K562 (cell line): ENCODE measurements at regions not wholly inside any gene's neighbourhood (a gene's known extent, or its start where the extent isn't known, plus 50 kb on each side); places are given as distances from the start of the nearest gene placed in this dataset.

Experiments
- ATAC-seq: fragments of 200-7000 bp; cut with Tn5 transposase; 3 replicates; pipeline ENCODE4 v1.9.1; 2020; ENCODE audit warnings: moderate library complexity
- BruUV-seq: library from RNA; stranded (reverse); fragments of 400-500 nt; replicated peaks from 2 replicates; lab custom pipeline; 2021; lab: Mats Ljungman, UMichigan
- CTCF ChIA-PET: fragments of 300-600 bp; formaldehyde crosslinking; extraction: SDS; loops from one replicate; lab custom pipeline; 2021; ENCODE audit warnings: low intra/inter-chr PET ratio; lab: Yijun Ruan, JAX
- POLR2A ChIA-PET: fragments of 300-600, 350-650 bp; sonication (Branson Sonifier 250); formaldehyde crosslinking; extraction: SDS; loops from one replicate; lab custom pipeline; 2021; ENCODE audit warnings: antibody characterized with exemption, inconsistent platforms; lab: Yijun Ruan, JAX
- DNase-seq, 4 experiments: peaks; one replicate each; pipeline versions ENCODE4 v3.0.0 to v3.0.0-alpha.2; 2011 to 2018; ENCODE audit warnings: low spot score in 3 of 4, mixed read lengths in 3 of 4; ENCODE audit errors: extremely low read depth in 1 of 4
- FAIRE-seq: peaks from 2 replicates; lab custom pipeline; 2011; peaks lifted over from hg19 to GRCh38; lab: Jason Lieb, UNC
- H2AFZ ChIP-seq: 2 replicates; pipeline ENCODE4 v1.6.0; 2011; ENCODE audit warnings: low read depth, low read length, control low read depth, inconsistent platforms
- H3K27ac ChIP-seq: fragments of 200-600 bp; 3 replicates; pipeline ENCODE4 v1.8.0; 2011; ENCODE audit warnings: low read depth, mild to moderate bottlenecking, control low read depth, inconsistent platforms, low read length, moderate library complexity, mixed read lengths; ENCODE audit errors: extremely low read depth
- H3K27me3 ChIP-seq, 2 experiments: fragments of 300-600 bp in 1 of 2; 2 replicates in 1 of 2; 3 replicates in 1 of 2; pipeline versions ENCODE4 v1.6.0 to v1.8.0; 2011; ENCODE audit warnings: inconsistent platforms in 2 of 2, low read length in 2 of 2, mild to moderate bottlenecking in 1 of 2, mixed read lengths in 1 of 2, moderate library complexity in 1 of 2; ENCODE audit not compliant: control insufficient read depth in 2 of 2, insufficient read depth in 2 of 2
- H3K36me3 ChIP-seq: fragments of 300-600 bp; 3 replicates; pipeline ENCODE4 v1.8.0; 2011; ENCODE audit warnings: mild to moderate bottlenecking, low read length, inconsistent platforms; ENCODE audit not compliant: control insufficient read depth, insufficient read depth
- H3K4me1 ChIP-seq, 2 experiments: fragments of 200-600 bp in 1 of 2; replicated peaks in 1 of 2; 2 replicates in 1 of 2; 3 replicates in 1 of 2; pipeline versions ENCODE4 v1.5.1 to v1.8.0; 2011; ENCODE audit warnings: inconsistent platforms in 2 of 2, low read length in 2 of 2, mild to moderate bottlenecking in 1 of 2, mixed read lengths in 1 of 2, moderate library complexity in 1 of 2; ENCODE audit not compliant: control insufficient read depth in 2 of 2, insufficient read depth in 2 of 2
- H3K4me2 ChIP-seq: 2 replicates; pipeline ENCODE4 v1.6.1; 2011; ENCODE audit warnings: low read length, control low read depth, inconsistent platforms, mixed read lengths; ENCODE audit not compliant: insufficient read depth
- H3K4me3 ChIP-seq: fragments of 200-600 bp; sonication (generic), shearing (Covaris generic); 2 replicates; pipeline ENCODE4 v1.5.1; 2016; ENCODE audit warnings: control low read depth, inconsistent platforms
- H3K79me2 ChIP-seq: fragments of 200-600 bp; 3 replicates; pipeline ENCODE4 v1.8.0; 2011; ENCODE audit warnings: low read length, inconsistent platforms; ENCODE audit not compliant: control insufficient read depth, insufficient read depth
- H3K9ac ChIP-seq, 2 experiments: 2 replicates each; pipeline versions ENCODE4 v1.6.0 to v1.6.1; 2011; ENCODE audit warnings: low read depth in 2 of 2, low read length in 2 of 2, control low read depth in 1 of 2, inconsistent platforms in 1 of 2, mild to moderate bottlenecking in 1 of 2, mixed read lengths in 1 of 2; ENCODE audit not compliant: insufficient read depth in 1 of 2
- H3K9me1 ChIP-seq: one replicate; pipeline ENCODE4 v1.6.0; 2011; ENCODE audit warnings: inconsistent platforms, mild to moderate bottlenecking, low read length, moderate library complexity; ENCODE audit not compliant: control insufficient read depth, insufficient read depth
- H3K9me3 ChIP-seq: replicated peaks from 2 replicates; pipeline ENCODE4 v1.5.1; 2011; ENCODE audit warnings: low read depth, low read length, inconsistent platforms; ENCODE audit not compliant: control insufficient read depth, insufficient read depth
- H4K20me1 ChIP-seq: replicated peaks from 2 replicates; pipeline ENCODE4 v1.6.1; 2011; ENCODE audit warnings: low read length, inconsistent platforms, mixed read lengths; ENCODE audit not compliant: control insufficient read depth, insufficient read depth
- EGR1 ChIP-seq: fragments of 450-650 bp; conservative IDR thresholded peaks from 2 replicates; pipeline ENCODE4 v1.6.1; 2017; ENCODE audit warnings: mild to moderate bottlenecking
- FOXK1 ChIP-seq: sonication (generic); formaldehyde crosslinking; IDR thresholded peaks from 2 replicates; pipeline ENCODE4 v1.8.0; 2022; ENCODE audit warnings: missing genetic modification reagents, mild to moderate bottlenecking, borderline replicate concordance
- MAX ChIP-seq: sonication (generic); formaldehyde crosslinking; IDR thresholded peaks from 2 replicates; pipeline ENCODE4 v1.9.0; 2022; ENCODE audit warnings: mild to moderate bottlenecking, missing genetic modification reagents
- RBM34 ChIP-seq: fragments of 200-400 bp; formaldehyde crosslinking; IDR thresholded peaks from 2 replicates; pipeline ENCODE4 v1.6.1; 2018; ENCODE audit warnings: low read length, borderline replicate concordance; ENCODE audit not compliant: insufficient read depth
- SNIP1 ChIP-seq: fragments of 450-650 bp; IDR thresholded peaks from 2 replicates; pipeline ENCODE4 v1.7.1; 2017; ENCODE audit warnings: low read depth, mild to moderate bottlenecking
- TAF7 ChIP-seq: fragments of 450-650 bp; IDR thresholded peaks from 2 replicates; pipeline ENCODE4 v1.6.1; 2016; ENCODE audit warnings: missing genetic modification characterization, missing compliant biosample characterization
- TAF9B ChIP-seq: fragments of 450-650 bp; IDR thresholded peaks from 2 replicates; pipeline ENCODE4 v1.6.1; 2018; ENCODE audit warnings: mild to moderate bottlenecking; ENCODE audit not compliant: partially characterized antibody
- TCFL5 ChIP-seq: fragments of 250-450 bp; sonication (Bioruptor Pico); conservative IDR thresholded peaks from 2 replicates; pipeline ENCODE4 v1.6.1; 2021; ENCODE audit warnings: mild to moderate bottlenecking, moderate library complexity, matching md5 sums
- ZNF165 ChIP-seq: fragments of 250-450 bp; sonication (Bioruptor Pico); IDR thresholded peaks from 2 replicates; pipeline ENCODE4 v1.4.0; 2020; ENCODE audit warnings: borderline replicate concordance
- ZNF280A ChIP-seq: fragments of 450-650 bp; IDR thresholded peaks from 2 replicates; pipeline ENCODE4 v1.6.1; 2018; ENCODE audit warnings: mild to moderate bottlenecking, low read depth; ENCODE audit not compliant: partially characterized antibody
- ZNF584 ChIP-seq: fragments of 200-800 bp; sonication (Bioruptor generic); IDR thresholded peaks from 2 replicates; pipeline ENCODE4 v1.6.1; 2016; ENCODE audit warnings: low read depth, mild to moderate bottlenecking, missing genetic modification characterization, missing compliant biosample characterization
- WGBS: fragments of 100-300 bp; shearing (Covaris generic); methylation state at CpG from one replicate; pipeline ENCODE4 v1.1.6; 2016; ENCODE audit warnings: low coverage, mixed read lengths; ENCODE audit not compliant: insufficient coverage; ENCODE audit errors: missing lambda C conversion rate; 5-methylcytosine and 5-hydroxymethylcytosine counted together
- in situ Hi-C: fragments of 300-500 bp; cut with MboI; formaldehyde crosslinking; loops from 4 replicates; pipeline ENCODE4 v1.15.0; 2018; ENCODE audit warnings: inconsistent platforms, mixed read lengths
- intact Hi-C: fragments of 100-400 bp; cut with micrococcal nuclease; formaldehyde crosslinking; loops from 2 replicates; pipeline ENCODE4 v1.14.2; 2022
- TF ChIP-seq, protein P1 (sequence below), 2 experiments: IDR thresholded peaks in 1 of 2; conservative IDR thresholded peaks in 1 of 2; 2 replicates each; pipeline ENCODE4 v1.6.1; 2016; ENCODE audit warnings: low read depth in 2 of 2, mild to moderate bottlenecking in 1 of 2, missing compliant biosample characterization in 1 of 2, missing genetic modification characterization in 1 of 2, moderate library complexity in 1 of 2

- TF ChIP-seq ZNF280A: no peak
- TF ChIP-seq EGR1: no peak
- TF ChIP-seq, protein P1, sequence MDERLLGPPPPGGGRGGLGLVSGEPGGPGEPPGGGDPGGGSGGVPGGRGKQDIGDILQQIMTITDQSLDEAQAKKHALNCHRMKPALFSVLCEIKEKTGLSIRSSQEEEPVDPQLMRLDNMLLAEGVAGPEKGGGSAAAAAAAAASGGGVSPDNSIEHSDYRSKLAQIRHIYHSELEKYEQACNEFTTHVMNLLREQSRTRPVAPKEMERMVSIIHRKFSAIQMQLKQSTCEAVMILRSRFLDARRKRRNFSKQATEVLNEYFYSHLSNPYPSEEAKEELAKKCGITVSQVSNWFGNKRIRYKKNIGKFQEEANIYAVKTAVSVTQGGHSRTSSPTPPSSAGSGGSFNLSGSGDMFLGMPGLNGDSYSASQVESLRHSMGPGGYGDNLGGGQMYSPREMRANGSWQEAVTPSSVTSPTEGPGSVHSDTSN (CRISPR knock-in tag; IDR thresholded peaks at IDR 0.05; ENCODE audit: low read depth): no peak
- TF ChIP-seq, protein P1 (tag; conservative IDR thresholded peaks at IDR 0.05; ENCODE audit: low read depth): no peak
- TF ChIP-seq FOXK1: no peak
- TF ChIP-seq RBM34: no peak
Measured at GRCh38 chr5:158519433-158520021, 580.2 kb downstream of the EBF1 start (continued).

- no peak for FAIRE-seq
- Histone ChIP-seq H3K27me3 (no peaks in the 10 kb centered on the region), H3K27ac (no peak overlapping the region), H3K9me3 (no peaks in the 10 kb centered on the region), H2AFZ (no peak overlapping the region), H3K36me3 (no peaks in the 10 kb centered on the region), H3K9me1 (no peaks in the 10 kb centered on the region), H3K9ac (no peak overlapping the region), H3K4me1 (no peaks in the 10 kb centered on the region), H3K4me3 (no peak overlapping the region), H3K79me2 (no peaks in the 10 kb centered on the region), H3K4me2 (no peak overlapping the region), H4K20me1 (no peaks in the 10 kb centered on the region)
- ChIA-PET CTCF (no interaction called here), POLR2A (no interaction called here)
- 0% methylated on average over 2 of the region's 2 CpGs for WGBS
- DNase-seq: no peak
- no peak for ATAC-seq
- in situ Hi-C loops: no loop called here
- intact Hi-C loops: no loop called here
- no TSS peak for BruUV-seq
- TF ChIP-seq MAX (CRISPR knock-in tag) (no peak), ZNF584 (no peak), SNIP1 (no peak), TCFL5 (CRISPR knock-in tag) (no peak), TAF7 (tag) (no peak), TAF9B (no peak), ZNF165 (CRISPR knock-in tag) (no peak)
Measured at GRCh38 chr5:158516521-158516920, 583.2 kb downstream of the EBF1 start.
